Keratinocyte (primary cell): ENCODE measurements at regions not wholly inside any gene's neighbourhood (a gene's known extent, or its start where the extent isn't known, plus 50 kb on each side); places are given as distances from the start of the nearest gene placed in this dataset.

ENCODE experiments used
- CTCF ChIP-seq, 3 experiments: IDR thresholded peaks in 1 of 3; conservative IDR thresholded peaks in 1 of 3; optimal IDR thresholded peaks in 1 of 3; 2 replicates in 2 of 3; 3 replicates in 1 of 3; pipeline versions ENCODE3 to v1.5.1; 2011; ENCODE audit warnings: low read length in 3 of 3, mild to moderate bottlenecking in 3 of 3, moderate library complexity in 2 of 3, control low read depth in 1 of 3, inconsistent platforms in 1 of 3; ENCODE audit not compliant: insufficient read depth in 2 of 3; ENCODE audit errors: extremely low read depth in 1 of 3
- EZH2 ChIP-seq: IDR thresholded peaks from one replicate; pipeline ENCODE4 v1.6.1; 2012; ENCODE audit warnings: inconsistent platforms, mild to moderate bottlenecking, low read length, moderate library complexity

GRCh38 chr11:21736404-21736803, 456.5 kb upstream of the ANO5 start:
- no peak for TF ChIP-seq CTCF (optimal IDR thresholded peaks at IDR 0.05 in 1 of 3, IDR thresholded peaks at IDR 0.05 in 1 of 3, conservative IDR thresholded peaks at IDR 0.05 in 1 of 3; ENCODE audit: extremely low read depth in 1 of 3, insufficient read depth in 2 of 3, low read length in 3 of 3)
- no peak for TF ChIP-seq EZH2
